Activated CD4-positive, alpha-beta memory T cell treated with anti-CD3 and anti-CD28 coated beads for 36 hours (primary cell): ENCODE measurements at regions not wholly inside any gene's neighbourhood (a gene's known extent, or its start where the extent isn't known, plus 50 kb on each side); places are given as distances from the start of the nearest gene placed in this dataset.

ENCODE experiments used
- CTCF ChIA-PET: fragments of 350-600 bp; sonication (Branson Sonifier 250); formaldehyde crosslinking; loops from one replicate; lab custom pipeline; 2021; ENCODE audit warnings: antibody characterized with exemption, inconsistent platforms; lab: Charles Lee
- POLR2A ChIA-PET: fragments of 350-600 bp; sonication (Branson Sonifier 250); formaldehyde crosslinking; loops from one replicate; lab custom pipeline; 2021; ENCODE audit warnings: antibody characterized with exemption; lab: Charles Lee
- DNase-seq: peaks from one replicate; pipeline ENCODE4 v3.0.0-alpha.2; 2020
- H3K27ac Mint-ChIP-seq: one replicate; pipeline ENCODE4 v1.8.0; 2021; ENCODE audit warnings: mixed read lengths
- H3K27me3 Mint-ChIP-seq: one replicate; pipeline ENCODE4 v1.8.0; 2021; ENCODE audit warnings: mixed read lengths
- H3K36me3 Mint-ChIP-seq: one replicate; pipeline ENCODE4 v1.8.0; 2021; ENCODE audit warnings: mixed read lengths
- H3K4me1 Mint-ChIP-seq: one replicate; pipeline ENCODE4 v1.8.0; 2021; ENCODE audit warnings: low read depth, mixed read lengths
- H3K4me3 Mint-ChIP-seq: one replicate; pipeline ENCODE4 v1.8.0; 2021; ENCODE audit warnings: mild to moderate bottlenecking, mixed read lengths
- H3K9me3 Mint-ChIP-seq: one replicate; pipeline ENCODE4 v1.8.0; 2021; ENCODE audit warnings: mixed read lengths
- intact Hi-C: fragments of 100-400 bp; cut with micrococcal nuclease; formaldehyde crosslinking; loops from one replicate; pipeline ENCODE4 v1.15.1; 2023

GRCh38 chr5:116664988-116665387 is 90.4 kb upstream of the SEMA6A start:
- Mint-ChIP-seq H3K27me3 (peaks cover 2% of the 10 kb centered on the region), H3K36me3 (no peaks in the 10 kb centered on the region), H3K9me3 (no peaks in the 10 kb centered on the region), H3K4me1 (no peaks in the 10 kb centered on the region), H3K4me3 (no peak overlapping the region), H3K27ac (no peak overlapping the region)
- intact Hi-C loops = no loop called here
- ChIA-PET CTCF (no interaction called here), POLR2A (no interaction called here)
- DNase-seq = no peak

- Mint-ChIP-seq H3K36me3 (no peaks in the 10 kb centered on the region), H3K27ac (no peak overlapping the region), H3K9me3 (no peaks in the 10 kb centered on the region), H3K4me1 (no peaks in the 10 kb centered on the region), H3K27me3 (peaks cover 2% of the 10 kb centered on the region), H3K4me3 (no peak overlapping the region)
- intact Hi-C loops = no loop called here
- DNase-seq = no peak
- POLR2A ChIA-PET = no interaction called here
- CTCF ChIA-PET = no interaction called here
These were observed 88.5 kb upstream of the SEMA6A start for GRCh38 chr5:116663081-116663480.

GRCh38 chr5:116661419-116661818 is 86.8 kb upstream of the SEMA6A start:
- Mint-ChIP-seq H3K27me3 (peaks cover 2% of the 10 kb centered on the region), H3K9me3 (no peaks in the 10 kb centered on the region), H3K27ac (no peak overlapping the region), H3K4me3 (no peak overlapping the region), H3K36me3 (no peaks in the 10 kb centered on the region), H3K4me1 (no peaks in the 10 kb centered on the region)
- POLR2A ChIA-PET = no interaction called here
- CTCF ChIA-PET = no interaction called here
- intact Hi-C loops = no loop called here
- no peak for DNase-seq

- Mint-ChIP-seq H3K27me3 (peaks cover 2% of the 10 kb centered on the region), H3K4me1 (no peaks in the 10 kb centered on the region), H3K9me3 (no peaks in the 10 kb centered on the region), H3K27ac (no peak overlapping the region), H3K36me3 (no peaks in the 10 kb centered on the region), H3K4me3 (no peak overlapping the region)
- ChIA-PET POLR2A (no interaction called here), CTCF (no interaction called here)
- intact Hi-C loops = no loop called here
- DNase-seq = no peak
These were observed 86.3 kb upstream of the SEMA6A start for GRCh38 chr5:116660929-116661328.

- intact Hi-C loops = no loop called here
- no peak for DNase-seq
- CTCF ChIA-PET = no interaction called here
- H3K4me1 Mint-ChIP-seq = no peaks in the 10 kb centered on the region
- H3K9me3 Mint-ChIP-seq = no peaks in the 10 kb centered on the region
- H3K27me3 Mint-ChIP-seq = peaks cover 2% of the 10 kb centered on the region
- POLR2A ChIA-PET = interaction anchor here (0.6 kb wide), 1 partner anchor 74 kb away, joined by 3 read pairs; no protein-coding TSS in a partner anchor
- no peaks in the 10 kb centered on the region for H3K36me3 Mint-ChIP-seq
- no peak overlapping the region for H3K27ac Mint-ChIP-seq
- no peak overlapping the region for H3K4me3 Mint-ChIP-seq
These were observed 84.2 kb upstream of the SEMA6A start for GRCh38 chr5:116658830-116659229.

GRCh38 chr5:116658141-116658540 is 83.5 kb upstream of the SEMA6A start:
- CTCF ChIA-PET = no interaction called here

GRCh38 chr5:116655431-116655830 is 80.8 kb upstream of the SEMA6A start:
- CTCF ChIA-PET = no interaction called here

More at GRCh38 chr5:116658141-116658540, 83.5 kb upstream of the SEMA6A start:
- no peak overlapping the region for H3K27ac Mint-ChIP-seq
- H3K27me3 Mint-ChIP-seq = no peaks in the 10 kb centered on the region
- intact Hi-C loops = no loop called here
- DNase-seq = no peak
- H3K36me3 Mint-ChIP-seq = no peaks in the 10 kb centered on the region
- POLR2A ChIA-PET = no interaction called here
- no peaks in the 10 kb centered on the region for H3K4me1 Mint-ChIP-seq
- no peak overlapping the region for H3K4me3 Mint-ChIP-seq
- H3K9me3 Mint-ChIP-seq = no peaks in the 10 kb centered on the region

GRCh38 chr5:116654925-116655324 is 80.3 kb upstream of the SEMA6A start:
- POLR2A ChIA-PET = no interaction called here
- intact Hi-C loops = no loop called here
- no peaks in the 10 kb centered on the region for H3K9me3 Mint-ChIP-seq

More at GRCh38 chr5:116655431-116655830, 80.8 kb upstream of the SEMA6A start:
- H3K4me3 Mint-ChIP-seq = no peak overlapping the region
- H3K9me3 Mint-ChIP-seq = no peaks in the 10 kb centered on the region
- no peaks in the 10 kb centered on the region for H3K4me1 Mint-ChIP-seq
- H3K27ac Mint-ChIP-seq = no peak overlapping the region
- no peaks in the 10 kb centered on the region for H3K36me3 Mint-ChIP-seq
- DNase-seq = no peak
- H3K27me3 Mint-ChIP-seq = peaks cover 1% of the 10 kb centered on the region
- POLR2A ChIA-PET = no interaction called here
- intact Hi-C loops = no loop called here

GRCh38 chr5:116652903-116653302 is 78.3 kb upstream of the SEMA6A start:
- intact Hi-C loops = no loop called here
- H3K4me1 Mint-ChIP-seq = no peaks in the 10 kb centered on the region
- no peak overlapping the region for H3K27ac Mint-ChIP-seq
- H3K4me3 Mint-ChIP-seq = no peak overlapping the region
- peaks cover 1% of the 10 kb centered on the region for H3K27me3 Mint-ChIP-seq
- H3K36me3 Mint-ChIP-seq = no peaks in the 10 kb centered on the region
- CTCF ChIA-PET = no interaction called here
- H3K9me3 Mint-ChIP-seq = no peaks in the 10 kb centered on the region
- POLR2A ChIA-PET = no interaction called here
- DNase-seq = no peak

More at GRCh38 chr5:116654925-116655324, 80.3 kb upstream of the SEMA6A start:
- no peak for DNase-seq
- Mint-ChIP-seq H3K36me3 (no peaks in the 10 kb centered on the region), H3K27ac (no peak overlapping the region), H3K4me1 (no peaks in the 10 kb centered on the region), H3K27me3 (peaks cover 1% of the 10 kb centered on the region), H3K4me3 (no peak overlapping the region)
- CTCF ChIA-PET = interaction anchor here (0.7 kb wide), 1 partner anchor 431 kb away, joined by 3 read pairs; no protein-coding TSS in a partner anchor

- CTCF ChIA-PET = no interaction called here
- Mint-ChIP-seq H3K36me3 (no peaks in the 10 kb centered on the region), H3K4me1 (no peaks in the 10 kb centered on the region), H3K27me3 (peaks cover 1% of the 10 kb centered on the region), H3K27ac (no peak overlapping the region), H3K9me3 (no peaks in the 10 kb centered on the region), H3K4me3 (no peak overlapping the region)
- POLR2A ChIA-PET = no interaction called here
- DNase-seq = no peak
- intact Hi-C loops = no loop called here
These were observed 77.6 kb upstream of the SEMA6A start for GRCh38 chr5:116652196-116652729.

- no peaks in the 10 kb centered on the region for H3K9me3 Mint-ChIP-seq
- H3K27ac Mint-ChIP-seq = no peak overlapping the region
- no peaks in the 10 kb centered on the region for H3K36me3 Mint-ChIP-seq
- ChIA-PET CTCF (no interaction called here), POLR2A (no interaction called here)
- DNase-seq = no peak
- H3K27me3 Mint-ChIP-seq = peaks cover 1% of the 10 kb centered on the region
- H3K4me3 Mint-ChIP-seq = no peak overlapping the region
- no peaks in the 10 kb centered on the region for H3K4me1 Mint-ChIP-seq
- intact Hi-C loops = no loop called here
These were observed 77.0 kb upstream of the SEMA6A start for GRCh38 chr5:116651653-116652052.

- intact Hi-C loops = no loop called here
- no peaks in the 10 kb centered on the region for H3K36me3 Mint-ChIP-seq
- CTCF ChIA-PET = no interaction called here
- POLR2A ChIA-PET = no interaction called here
- no peaks in the 10 kb centered on the region for H3K9me3 Mint-ChIP-seq
- DNase-seq = no peak
- H3K27me3 Mint-ChIP-seq = peaks cover 1% of the 10 kb centered on the region
- no peak overlapping the region for H3K4me3 Mint-ChIP-seq
- H3K27ac Mint-ChIP-seq = no peak overlapping the region
- no peaks in the 10 kb centered on the region for H3K4me1 Mint-ChIP-seq
These were observed 76.3 kb upstream of the SEMA6A start for GRCh38 chr5:116650964-116651363.

- no peaks in the 10 kb centered on the region for H3K9me3 Mint-ChIP-seq
- ChIA-PET POLR2A (no interaction called here), CTCF (no interaction called here)
- peaks cover 1% of the 10 kb centered on the region for H3K27me3 Mint-ChIP-seq
- no peaks in the 10 kb centered on the region for H3K36me3 Mint-ChIP-seq
- no peak overlapping the region for H3K27ac Mint-ChIP-seq
- intact Hi-C loops = no loop called here
- H3K4me1 Mint-ChIP-seq = no peaks in the 10 kb centered on the region
- no peak overlapping the region for H3K4me3 Mint-ChIP-seq
- no peak for DNase-seq
These were observed 75.9 kb upstream of the SEMA6A start for GRCh38 chr5:116650544-116650943.
